Body of pancreas (tissue), 4 donors: ENCODE measurements at regions not wholly inside any gene's neighbourhood (a gene's known extent, or its start where the extent isn't known, plus 50 kb on each side); places are given as distances from the start of the nearest gene placed in this dataset.

ENCODE experiments used
- POLR2A ChIP-seq, 3 donors: fragments of 450-650 bp; IDR thresholded peaks; one replicate each; pipeline ENCODE4 v1.6.1; 2016; ENCODE audit warnings: antibody characterized with exemption in 3 of 3, mild to moderate bottlenecking in 2 of 3
- TF ChIP-seq, protein P1 (sequence below), 7 experiments: fragments of 450-650 bp in 4 of 7; fragments of 200-600 bp in 3 of 7; sonication (generic) in 3 of 7; IDR thresholded peaks; one replicate each; pipeline ENCODE4 v1.5.1; 2016 to 2019; ENCODE audit warnings: antibody characterized with exemption in 7 of 7

DNA sequence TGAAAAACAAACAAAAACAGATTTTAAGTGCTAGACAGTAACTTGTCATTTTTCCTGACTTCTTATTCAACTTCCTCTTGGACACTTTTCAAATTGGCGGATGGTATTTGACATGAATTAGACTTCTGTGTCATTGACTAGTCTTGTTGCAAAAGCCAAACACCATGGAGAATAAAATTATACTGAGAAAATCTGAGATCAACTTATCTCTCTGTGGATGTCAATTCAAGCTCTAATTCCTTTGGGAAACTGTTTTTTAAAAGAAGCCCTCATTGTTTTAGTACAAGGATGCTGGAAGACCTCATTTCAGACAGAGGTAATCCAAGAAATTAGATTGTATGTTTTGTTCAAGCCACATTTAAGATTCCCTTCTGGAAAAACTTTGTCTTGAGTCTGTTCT lies 831.0 kb downstream of the SEMA5A start:
- TF ChIP-seq, protein P1, sequence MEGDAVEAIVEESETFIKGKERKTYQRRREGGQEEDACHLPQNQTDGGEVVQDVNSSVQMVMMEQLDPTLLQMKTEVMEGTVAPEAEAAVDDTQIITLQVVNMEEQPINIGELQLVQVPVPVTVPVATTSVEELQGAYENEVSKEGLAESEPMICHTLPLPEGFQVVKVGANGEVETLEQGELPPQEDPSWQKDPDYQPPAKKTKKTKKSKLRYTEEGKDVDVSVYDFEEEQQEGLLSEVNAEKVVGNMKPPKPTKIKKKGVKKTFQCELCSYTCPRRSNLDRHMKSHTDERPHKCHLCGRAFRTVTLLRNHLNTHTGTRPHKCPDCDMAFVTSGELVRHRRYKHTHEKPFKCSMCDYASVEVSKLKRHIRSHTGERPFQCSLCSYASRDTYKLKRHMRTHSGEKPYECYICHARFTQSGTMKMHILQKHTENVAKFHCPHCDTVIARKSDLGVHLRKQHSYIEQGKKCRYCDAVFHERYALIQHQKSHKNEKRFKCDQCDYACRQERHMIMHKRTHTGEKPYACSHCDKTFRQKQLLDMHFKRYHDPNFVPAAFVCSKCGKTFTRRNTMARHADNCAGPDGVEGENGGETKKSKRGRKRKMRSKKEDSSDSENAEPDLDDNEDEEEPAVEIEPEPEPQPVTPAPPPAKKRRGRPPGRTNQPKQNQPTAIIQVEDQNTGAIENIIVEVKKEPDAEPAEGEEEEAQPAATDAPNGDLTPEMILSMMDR (IDR thresholded peaks at IDR 0.05) = no peak
- TF ChIP-seq POLR2A (IDR thresholded peaks at IDR 0.05) = no peak
